ENCODE measurements at regions not wholly inside any gene's neighbourhood (a gene's known extent, or its start where the extent isn't known, plus 50 kb on each side); places are given as distances from the start of the nearest gene placed in this dataset.
"Not testable (repeated sequence)": the region's sequence is repeated elsewhere in the genome, so short reads cannot be mapped to it uniquely, and the experiment has no call there.

DNA sequence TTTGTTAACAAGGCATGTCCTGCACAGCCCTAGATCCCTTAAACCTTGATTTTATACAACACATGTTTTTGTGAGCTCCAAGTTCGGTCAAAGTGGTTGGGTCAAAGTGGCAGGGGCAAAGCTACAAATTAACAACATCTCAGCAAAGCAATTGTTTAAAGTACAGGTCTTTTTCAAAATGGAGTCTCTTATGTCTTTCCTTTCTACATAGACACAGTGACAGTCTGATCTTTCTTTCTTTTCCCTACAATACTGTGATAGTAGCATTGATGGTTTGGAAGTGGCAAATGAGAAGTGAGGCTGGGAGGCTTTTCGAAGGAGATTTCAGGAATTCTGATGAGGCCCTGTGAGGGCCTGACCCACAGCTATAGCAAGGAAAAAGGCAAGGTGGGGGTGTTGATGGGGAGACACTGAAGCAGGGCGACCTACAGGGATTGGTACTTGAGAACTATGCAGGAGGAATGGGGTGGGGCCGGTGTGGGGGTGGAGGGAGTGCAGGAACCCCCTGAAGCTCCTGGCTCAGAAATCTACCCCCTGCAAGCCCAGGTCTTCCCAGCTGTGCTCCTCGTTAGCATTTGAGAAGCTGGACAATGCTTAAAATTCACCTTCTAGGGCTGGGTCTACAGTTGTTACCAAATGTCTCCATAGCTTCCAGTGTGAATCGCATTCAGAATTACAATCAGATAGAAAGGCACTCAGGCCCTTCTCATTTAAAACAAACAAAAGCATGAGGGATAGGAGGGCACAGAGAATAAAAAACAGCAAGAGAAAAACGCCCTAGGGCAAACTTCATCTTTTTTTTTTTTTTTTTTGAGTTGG is 102.6 kb upstream of the PPM1J start:
- DNase-seq: no peak

- DNase-seq: no peak
Measured at GRCh38 chr1:112815376-112815775, 100.2 kb upstream of the PPM1J start.

DNA sequence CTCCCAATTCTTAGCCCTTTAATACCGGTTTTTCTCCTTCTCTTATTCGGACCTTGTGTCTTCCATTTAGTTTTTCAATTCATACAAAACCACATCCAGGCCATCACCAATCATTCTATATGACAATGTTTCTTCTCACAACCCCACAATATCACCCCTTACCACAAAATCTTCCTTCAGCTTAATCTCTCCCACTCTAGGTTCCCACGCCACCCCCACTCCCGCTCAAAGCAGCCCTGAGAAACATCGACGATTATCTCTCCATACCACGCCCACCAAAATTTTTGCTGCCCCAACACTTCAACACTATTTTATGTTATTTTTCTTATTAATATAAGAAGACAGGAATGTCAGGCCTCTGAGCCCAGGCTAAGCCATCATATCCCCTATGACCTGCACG is 99.5 kb upstream of the PPM1J start:
- not testable (repeated sequence) for DNase-seq

DNA sequence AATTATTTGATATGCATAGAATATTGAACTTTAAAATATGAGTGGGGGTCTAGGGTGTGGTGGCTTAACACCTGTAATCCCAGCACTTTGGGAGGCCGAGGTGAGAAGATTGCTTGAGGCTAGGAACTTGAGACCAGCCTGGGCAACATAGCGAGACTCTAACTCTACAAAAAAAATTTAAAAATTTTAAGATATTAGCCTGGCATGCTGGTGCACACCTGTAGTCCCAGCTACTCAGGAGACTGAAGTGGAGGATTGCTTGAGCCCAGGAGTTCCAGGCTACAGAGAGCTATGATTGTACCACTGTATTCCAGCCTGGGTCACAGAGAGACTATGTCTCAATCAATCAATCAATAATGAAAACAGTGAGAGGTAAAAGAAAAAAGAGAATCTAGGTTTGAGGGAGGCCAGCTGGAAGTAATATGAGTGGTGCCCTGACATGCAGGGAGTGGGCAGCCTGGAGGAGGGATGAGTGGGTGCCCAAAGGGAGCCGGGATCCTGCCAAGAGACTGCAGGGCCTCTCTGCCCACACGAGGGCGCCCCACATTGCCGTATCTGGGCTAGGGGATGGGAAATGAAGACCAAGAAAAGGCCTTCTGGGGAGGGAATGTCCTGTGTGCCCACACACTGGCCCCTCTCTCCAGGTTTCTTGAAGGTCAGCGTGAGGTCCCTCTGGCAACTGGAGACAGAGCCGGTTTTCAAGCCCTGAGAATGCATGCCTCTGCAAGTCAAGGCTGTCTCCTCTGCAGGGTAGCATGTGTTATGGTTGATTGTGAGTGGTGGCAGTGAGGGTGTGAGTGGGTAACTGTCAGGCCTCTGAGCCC is 93.9 kb upstream of the PPM1J start:
- peak; percentile 65 for DNase-seq

GRCh38 chr1:112807999-112808398 is 92.9 kb upstream of the PPM1J start:
- no peak for DNase-seq

GRCh38 chr1:112807117-112807516 is 92.0 kb upstream of the PPM1J start:
- DNase-seq: no peak

- DNase-seq: no peak
Measured at GRCh38 chr1:112806090-112806642, 91.0 kb upstream of the PPM1J start.

DNA sequence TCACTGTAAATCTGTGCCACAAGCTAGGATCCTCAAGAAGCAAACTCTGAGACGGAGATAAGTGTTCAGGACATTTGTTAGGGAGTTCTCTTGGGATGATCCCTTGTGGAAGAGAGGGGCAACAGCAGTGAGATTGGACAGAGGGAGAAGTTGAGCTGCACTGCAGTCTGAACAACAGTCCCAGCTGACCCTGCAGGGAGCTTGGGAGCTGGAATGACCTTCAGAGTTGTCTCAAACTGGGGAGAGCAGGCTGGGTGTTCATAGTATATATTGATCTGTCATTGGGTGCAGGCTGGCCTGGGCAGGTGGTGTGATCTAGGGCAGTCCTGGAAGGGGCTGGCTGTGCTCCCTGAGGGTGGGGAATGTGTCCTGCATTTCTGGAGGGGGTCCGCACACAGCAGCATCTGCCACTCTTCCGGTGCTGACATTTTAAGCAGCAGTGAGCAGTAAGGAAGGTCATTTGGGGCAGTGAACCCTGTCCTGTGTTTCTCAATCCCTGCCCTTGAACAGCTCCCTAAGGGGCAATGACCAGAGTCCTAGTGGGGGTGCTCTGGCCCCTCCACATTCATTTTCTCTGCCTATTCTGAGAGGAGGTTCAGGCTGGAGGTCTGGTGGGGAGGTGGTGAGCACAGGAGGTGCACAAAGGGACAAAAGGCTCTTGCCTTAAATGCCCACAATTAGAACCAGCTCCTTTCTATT is 90.2 kb upstream of the PPM1J start:
- no peak for DNase-seq

- DNase-seq: peak; percentile 52
Measured at GRCh38 chr1:112803906-112804762, 89.0 kb upstream of the PPM1J start.

DNA sequence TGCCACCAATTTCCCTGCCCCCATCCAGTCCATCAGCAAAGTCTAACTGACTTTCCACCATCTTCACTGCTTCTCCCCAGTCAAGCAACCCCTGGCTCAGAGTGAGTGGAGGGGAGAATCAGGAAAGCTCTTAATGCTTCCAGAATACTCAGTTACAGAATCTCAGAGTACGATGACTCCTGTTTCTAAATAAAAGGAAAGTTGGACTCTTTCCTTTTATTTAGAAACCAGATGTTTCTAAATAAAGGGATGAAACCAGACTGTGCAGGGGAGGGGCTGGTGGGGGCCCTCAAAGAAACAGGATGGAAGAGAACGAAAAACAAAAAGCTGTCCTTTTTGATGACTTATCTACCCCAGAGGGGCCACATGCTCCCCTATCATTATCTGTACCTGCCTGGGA is 85.2 kb upstream of the PPM1J start:
- no peak for DNase-seq

GRCh38 chr1:112798292-112798691 is 83.2 kb upstream of the PPM1J start:
- no peak for DNase-seq

GRCh38 chr1:112797224-112797623 is 82.1 kb upstream of the PPM1J start:
- DNase-seq: no peak

DNA sequence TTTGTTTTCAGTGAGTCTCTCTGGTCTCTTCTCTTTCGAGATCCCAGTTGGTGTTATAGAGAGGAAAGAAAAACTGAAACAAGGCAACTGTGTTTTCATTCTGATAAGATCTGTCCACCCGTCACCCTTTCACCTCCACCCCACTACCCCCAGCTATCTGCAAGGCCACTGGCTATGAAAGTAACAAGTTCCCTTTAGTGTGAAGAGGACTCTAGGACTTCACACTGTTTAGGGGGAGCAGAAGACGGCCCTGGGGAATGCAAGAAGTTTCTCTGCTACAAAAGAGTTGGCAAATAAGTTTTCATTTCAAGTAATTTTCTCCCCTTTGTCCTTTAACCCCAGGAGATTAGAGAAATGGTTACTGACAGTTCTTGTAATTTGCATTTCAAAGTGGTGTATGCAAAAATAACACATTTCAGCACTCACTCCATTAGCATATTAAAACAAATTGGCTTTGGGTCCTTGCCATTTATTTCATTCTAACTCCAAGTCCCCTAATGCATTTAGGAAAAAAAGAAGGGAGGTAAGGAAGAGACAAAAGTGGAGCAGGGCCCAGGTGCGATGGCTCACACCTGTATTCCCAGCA is 79.6 kb upstream of the PPM1J start:
- DNase-seq: no peak

- DNase-seq: no peak
Measured at GRCh38 chr1:112793631-112794565, 78.8 kb upstream of the PPM1J start.

DNA sequence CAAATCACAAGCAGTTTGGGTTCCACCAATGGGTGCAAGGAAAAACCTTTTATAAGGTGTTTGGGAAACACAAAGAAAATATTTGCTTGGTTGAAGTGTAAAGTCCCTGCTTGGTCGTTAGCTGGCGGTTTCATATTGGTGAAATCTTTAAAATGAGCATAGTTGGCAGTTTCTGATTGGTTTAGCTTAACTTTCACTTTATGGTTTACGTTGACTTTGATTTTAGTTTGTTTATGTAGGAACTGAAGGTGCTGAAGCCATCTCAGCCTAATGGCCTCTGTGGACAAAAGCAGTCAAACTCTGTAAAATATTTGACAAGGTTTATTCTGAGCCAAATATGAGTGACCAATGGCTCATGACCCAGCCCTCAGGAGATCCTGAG is 76.6 kb upstream of the PPM1J start:
- DNase-seq: no peak

DNA sequence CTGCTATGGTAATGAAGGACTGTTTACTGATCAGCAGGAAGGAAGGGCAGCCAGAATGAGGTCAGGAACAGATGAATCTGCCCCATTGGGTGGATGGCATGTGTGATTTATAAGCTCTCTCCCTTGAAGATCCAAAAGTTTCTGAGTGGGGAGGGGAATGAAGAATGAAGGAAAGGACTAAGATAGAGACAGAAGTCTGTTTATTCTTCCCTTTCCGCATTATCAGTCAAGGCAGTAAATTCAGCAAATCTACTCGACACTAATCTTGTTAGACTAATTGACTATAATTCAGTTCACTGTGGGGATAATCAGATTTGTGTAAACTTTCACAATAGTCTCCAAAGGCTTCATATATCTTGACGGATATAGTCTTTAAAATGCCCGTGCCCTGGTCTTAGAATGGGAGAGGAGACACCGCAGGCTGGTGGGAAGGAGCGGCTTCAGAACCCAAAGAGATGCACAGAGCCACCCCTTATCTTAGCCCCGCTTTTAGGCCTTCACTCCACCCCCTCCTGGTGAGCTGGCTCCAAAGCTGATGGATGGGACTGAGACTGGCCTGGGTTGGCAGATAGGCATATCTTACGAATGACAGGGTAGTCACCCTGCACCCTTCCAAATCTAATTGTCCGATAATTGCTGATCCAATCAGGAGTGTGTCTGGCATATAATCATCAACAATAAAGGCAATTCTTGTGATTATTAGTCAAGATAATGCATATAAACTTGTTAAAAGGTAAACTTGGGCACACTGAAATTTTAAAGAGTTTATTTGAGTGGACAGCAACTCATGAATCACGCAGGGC is 76.0 kb upstream of the PPM1J start:
- no peak for DNase-seq

DNA sequence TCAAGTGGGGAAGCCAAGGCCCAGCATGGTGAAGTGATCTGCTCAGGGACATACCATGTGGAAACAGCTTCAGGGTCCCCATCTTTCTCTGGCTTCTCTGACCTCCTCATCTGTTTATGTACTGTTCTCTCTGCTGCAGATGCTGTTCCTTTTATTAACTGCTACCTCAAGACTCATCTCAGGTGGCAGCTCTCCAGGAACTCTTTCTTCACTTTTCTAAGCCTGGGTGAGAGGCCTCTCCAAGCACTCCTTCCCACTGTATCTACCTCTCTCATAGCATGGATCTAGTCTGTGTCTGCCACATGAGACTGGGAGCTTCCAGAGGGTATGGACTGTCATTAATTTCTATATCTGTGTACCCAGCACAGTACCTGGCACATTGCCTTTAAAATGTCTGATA is 73.4 kb upstream of the PPM1J start:
- no peak for DNase-seq

GRCh38 chr1:112788054-112788453 is 72.9 kb upstream of the PPM1J start:
- DNase-seq: no peak

- no peak for DNase-seq
Measured at GRCh38 chr1:112783059-112783458, 67.9 kb upstream of the PPM1J start.

All from activated naive CD4-positive, alpha-beta T cell treated with anti-CD3 and anti-CD28 coated beads, Interleukin-2, amount 50 U/mL, for 16 hours (primary cell).